OCI-LY1 (cell line): ENCODE measurements at regions not wholly inside any gene's neighbourhood (a gene's known extent, or its start where the extent isn't known, plus 50 kb on each side); places are given as distances from the start of the nearest gene placed in this dataset.

Experiments
- H2AFZ ChIP-seq: fragments of 200-600 bp; sonication (generic), shearing (Covaris generic); 2 replicates; pipeline ENCODE4 v1.6.0; 2014; ENCODE audit warnings: antibody characterized with exemption, mild to moderate bottlenecking, low read length
- H3F3A ChIP-seq: fragments of 200-600 bp; sonication (generic), shearing (Covaris generic); 2 replicates; pipeline ENCODE4 v1.6.0; 2014; ENCODE audit warnings: mild to moderate bottlenecking, antibody characterized with exemption, low read length, moderate library complexity; ENCODE audit not compliant: insufficient read depth
- H3K27ac ChIP-seq: fragments of 200-600 bp; sonication (generic); 2 replicates; pipeline ENCODE4 v1.5.1; 2014; ENCODE audit warnings: low read length, mixed run types, mild to moderate bottlenecking, low read depth; ENCODE audit not compliant: poor library complexity, severe bottlenecking
- H3K27me3 ChIP-seq: fragments of 200-600 bp; sonication (generic); 2 replicates; pipeline ENCODE4 v1.6.0; 2014; ENCODE audit warnings: antibody characterized with exemption, mild to moderate bottlenecking, low read length, moderate library complexity; ENCODE audit not compliant: insufficient read depth
- H3K36me3 ChIP-seq: fragments of 200-600 bp; sonication (generic); 2 replicates; pipeline ENCODE4 v1.6.1; 2014; ENCODE audit warnings: mild to moderate bottlenecking, antibody characterized with exemption, low read length, moderate library complexity, mixed read lengths; ENCODE audit not compliant: insufficient read depth
- H3K4me1 ChIP-seq: fragments of 200-600 bp; sonication (generic); 2 replicates; pipeline ENCODE4 v1.5.1; 2014; ENCODE audit warnings: mild to moderate bottlenecking, low read length, moderate library complexity; ENCODE audit not compliant: insufficient read depth, severe bottlenecking
- H3K4me2 ChIP-seq: fragments of 200-600 bp; sonication (generic), shearing (Covaris generic); 2 replicates; pipeline ENCODE4 v1.6.1; 2014; ENCODE audit warnings: low read length
- H3K4me3 ChIP-seq: fragments of 200-600 bp; sonication (generic); 2 replicates; pipeline ENCODE4 v1.5.1; 2014; ENCODE audit warnings: low read length, low read depth, mild to moderate bottlenecking, mixed read lengths; ENCODE audit not compliant: poor library complexity, severe bottlenecking
- H3K79me2 ChIP-seq: fragments of 200-600 bp; shearing (Covaris generic); 2 replicates; pipeline ENCODE4 v1.6.1; 2016; ENCODE audit warnings: mixed run types, low read length, mixed read lengths; ENCODE audit not compliant: insufficient read depth
- H3K9ac ChIP-seq: fragments of 200-600 bp; sonication (generic), shearing (Covaris generic); 2 replicates; pipeline ENCODE4 v1.6.1; 2014; ENCODE audit warnings: mild to moderate bottlenecking, low read length, mixed read lengths
- H3K9me2 ChIP-seq: fragments of 200-600 bp; sonication (generic), shearing (Covaris generic); 2 replicates; pipeline ENCODE4 v1.6.1; 2014; ENCODE audit warnings: low read depth, mild to moderate bottlenecking, low read length, mixed read lengths
- H3K9me3 ChIP-seq: fragments of 200-600 bp; shearing (Covaris generic); 2 replicates; pipeline ENCODE4 v1.6.1; 2014; ENCODE audit warnings: low read length, mixed read lengths
- H4K20me1 ChIP-seq: fragments of 200-600 bp; sonication (generic), shearing (Covaris generic); 2 replicates; pipeline ENCODE4 v1.6.0; 2016; ENCODE audit warnings: mild to moderate bottlenecking, low read length; ENCODE audit not compliant: insufficient read depth
- EZH2 ChIP-seq: fragments of 200-600 bp; sonication (generic), shearing (Covaris generic); IDR thresholded peaks from 2 replicates; pipeline ENCODE4 v1.8.0; 2017; ENCODE audit warnings: borderline replicate concordance, mixed run types, mild to moderate bottlenecking, antibody characterized with exemption, low read length, moderate library complexity, mixed read lengths
- TF ChIP-seq, protein P1 (sequence below): fragments of 200-600 bp; sonication (generic), shearing (Covaris generic); IDR thresholded peaks from 2 replicates; pipeline ENCODE4 v1.5.1; 2017; ENCODE audit warnings: mild to moderate bottlenecking, antibody characterized with exemption, low read length, moderate library complexity, mixed read lengths

DNA sequence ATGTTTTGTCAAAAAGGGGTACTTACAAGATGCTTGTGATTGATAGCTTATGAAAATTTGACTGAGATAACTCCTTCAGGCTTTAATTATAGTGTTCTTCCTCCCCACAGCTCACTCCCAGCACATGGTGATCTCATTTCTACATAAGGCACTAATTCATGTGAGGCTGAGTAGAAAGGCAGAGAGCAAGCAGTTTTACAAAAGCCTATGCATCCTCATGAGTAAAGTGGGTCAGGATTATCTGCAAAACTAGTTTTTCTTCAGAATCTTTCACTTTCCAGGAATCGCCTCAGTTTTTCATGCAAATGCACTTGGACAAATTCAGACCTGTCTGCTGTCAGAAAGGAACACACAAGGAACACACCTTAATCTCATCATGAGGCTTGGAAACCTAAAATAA, 92.1 kb upstream of the FBN2 start:
- no peak overlapping the region for H3K9ac ChIP-seq
- H3K4me2 ChIP-seq = no peak overlapping the region
- no peaks in the 10 kb centered on the region for H3K27me3 ChIP-seq
- no peaks in the 10 kb centered on the region for H3F3A ChIP-seq
- no peaks in the 10 kb centered on the region for H3K9me2 ChIP-seq
- H3K36me3 ChIP-seq = no peaks in the 10 kb centered on the region
- H3K4me3 ChIP-seq = no peak overlapping the region
- H3K79me2 ChIP-seq = no peaks in the 10 kb centered on the region
- H4K20me1 ChIP-seq = no peaks in the 10 kb centered on the region
- H3K9me3 ChIP-seq = no peaks in the 10 kb centered on the region
- no peak overlapping the region for H2AFZ ChIP-seq
- H3K27ac ChIP-seq = no peak overlapping the region
- H3K4me1 ChIP-seq = no peaks in the 10 kb centered on the region
- TF ChIP-seq, protein P1, sequence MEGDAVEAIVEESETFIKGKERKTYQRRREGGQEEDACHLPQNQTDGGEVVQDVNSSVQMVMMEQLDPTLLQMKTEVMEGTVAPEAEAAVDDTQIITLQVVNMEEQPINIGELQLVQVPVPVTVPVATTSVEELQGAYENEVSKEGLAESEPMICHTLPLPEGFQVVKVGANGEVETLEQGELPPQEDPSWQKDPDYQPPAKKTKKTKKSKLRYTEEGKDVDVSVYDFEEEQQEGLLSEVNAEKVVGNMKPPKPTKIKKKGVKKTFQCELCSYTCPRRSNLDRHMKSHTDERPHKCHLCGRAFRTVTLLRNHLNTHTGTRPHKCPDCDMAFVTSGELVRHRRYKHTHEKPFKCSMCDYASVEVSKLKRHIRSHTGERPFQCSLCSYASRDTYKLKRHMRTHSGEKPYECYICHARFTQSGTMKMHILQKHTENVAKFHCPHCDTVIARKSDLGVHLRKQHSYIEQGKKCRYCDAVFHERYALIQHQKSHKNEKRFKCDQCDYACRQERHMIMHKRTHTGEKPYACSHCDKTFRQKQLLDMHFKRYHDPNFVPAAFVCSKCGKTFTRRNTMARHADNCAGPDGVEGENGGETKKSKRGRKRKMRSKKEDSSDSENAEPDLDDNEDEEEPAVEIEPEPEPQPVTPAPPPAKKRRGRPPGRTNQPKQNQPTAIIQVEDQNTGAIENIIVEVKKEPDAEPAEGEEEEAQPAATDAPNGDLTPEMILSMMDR = no peak
- TF ChIP-seq EZH2 = no peak

DNA sequence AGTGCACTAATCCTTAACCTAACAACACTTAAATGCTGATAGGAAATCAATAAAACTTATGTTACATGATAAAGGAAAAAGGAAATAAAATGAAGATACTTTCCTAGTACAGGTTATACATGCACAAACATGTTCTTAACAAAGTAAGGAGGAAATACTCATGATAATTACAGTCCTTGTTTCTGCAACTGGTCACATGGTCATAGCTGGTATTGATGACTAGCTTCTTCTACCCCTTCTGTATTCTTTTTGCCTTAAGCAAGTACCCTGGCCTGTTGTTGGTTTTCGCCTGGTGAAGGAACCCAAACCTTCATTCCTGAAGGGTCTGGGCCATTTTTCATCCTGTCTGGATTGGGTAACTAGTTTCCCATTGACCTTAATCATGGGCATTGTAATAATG, 93.7 kb upstream of the FBN2 start:
- Histone ChIP-seq H3K4me3 (no peak overlapping the region), H3K27me3 (no peaks in the 10 kb centered on the region), H3K4me1 (no peaks in the 10 kb centered on the region), H3K9ac (no peak overlapping the region), H3K27ac (no peak overlapping the region), H4K20me1 (no peaks in the 10 kb centered on the region), H3K79me2 (no peaks in the 10 kb centered on the region), H2AFZ (no peak overlapping the region), H3K36me3 (no peaks in the 10 kb centered on the region), H3K4me2 (no peak overlapping the region), H3K9me3 (no peaks in the 10 kb centered on the region), H3F3A (no peaks in the 10 kb centered on the region), H3K9me2 (no peaks in the 10 kb centered on the region)
- TF ChIP-seq, protein P1 = no peak
- no peak for TF ChIP-seq EZH2

DNA sequence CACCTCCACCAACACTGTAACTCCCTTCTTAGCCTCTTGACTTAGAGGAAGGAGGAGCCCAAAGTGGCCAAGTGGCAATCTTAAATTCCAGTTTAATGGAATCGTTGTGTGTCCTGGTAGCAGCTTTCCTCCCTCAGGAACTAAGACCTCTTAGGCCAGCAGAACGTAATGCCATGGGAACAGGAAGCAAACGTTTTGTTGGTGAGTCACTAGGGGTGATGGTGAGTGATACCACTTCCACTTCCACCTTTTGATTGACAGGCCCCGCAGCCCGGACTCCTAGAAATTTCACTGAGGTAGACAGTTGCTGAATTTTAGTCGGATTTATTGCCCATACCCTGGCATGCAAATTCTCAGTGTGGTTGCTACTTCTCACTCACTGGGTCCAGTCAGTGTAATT, 94.2 kb upstream of the FBN2 start:
- Histone ChIP-seq H4K20me1 (no peaks in the 10 kb centered on the region), H3K4me1 (no peaks in the 10 kb centered on the region), H3F3A (no peaks in the 10 kb centered on the region), H3K9me2 (no peaks in the 10 kb centered on the region), H3K27ac (no peak overlapping the region), H3K36me3 (no peaks in the 10 kb centered on the region), H3K9ac (no peak overlapping the region), H3K4me3 (no peak overlapping the region), H3K4me2 (no peak overlapping the region), H2AFZ (no peak overlapping the region), H3K79me2 (no peaks in the 10 kb centered on the region), H3K9me3 (no peaks in the 10 kb centered on the region), H3K27me3 (no peaks in the 10 kb centered on the region)
- TF ChIP-seq, protein P1 = no peak
- TF ChIP-seq EZH2 = no peak
